A549 (cell line): ENCODE measurements at regions not wholly inside any gene's neighbourhood (a gene's known extent, or its start where the extent isn't known, plus 50 kb on each side); places are given as distances from the start of the nearest gene placed in this dataset.
"Not testable (repeated sequence)": the region's sequence is repeated elsewhere in the genome, so short reads cannot be mapped to it uniquely, and the experiment has no call there.

Experiments
- ATAC-seq, 2 experiments: fragments of 200-7000 bp in 1 of 2; fragments of >200 bp in 1 of 2; cut with Nextera tagmentation in 1 of 2; cut with Tn5 transposase in 1 of 2; 3 replicates each; pipeline versions ENCODE4 v1.8.0 to v1.9.1; 2018 to 2020; ENCODE audit warnings: mild to moderate bottlenecking in 1 of 2, moderate library complexity in 1 of 2
- CTCF ChIA-PET: fragments of 300-600 bp; sonication (Branson Sonifier 250); formaldehyde crosslinking; extraction: SDS; loops from one replicate; lab custom pipeline; 2021; ENCODE audit warnings: antibody characterized with exemption, inconsistent platforms; lab: Yijun Ruan, JAX
- POLR2A ChIA-PET: fragments of 350-600 bp; formaldehyde crosslinking; extraction: SDS; loops from one replicate; lab custom pipeline; 2021; ENCODE audit warnings: antibody characterized with exemption, inconsistent platforms; lab: Yijun Ruan, JAX
- DNase-seq, 2 experiments: peaks; one replicate each; pipeline versions ENCODE4 v3.0.0 to v3.0.0-alpha.2; 2011 to 2016; ENCODE audit warnings: low read depth in 1 of 2, low spot score in 1 of 2
- FAIRE-seq: peaks from 2 replicates; lab custom pipeline; 2011; peaks lifted over from hg19 to GRCh38; lab: Jason Lieb, UNC
- H3K27ac ChIP-seq, 2 experiments: fragments of >200 bp; sonication (Bioruptor Twin); formaldehyde crosslinking; 3 replicates each; pipeline ENCODE4 v1.5.1; 2016 to 2017
- H3K4me1 ChIP-seq: fragments of >200 bp; sonication (Bioruptor Twin); formaldehyde crosslinking; 3 replicates; pipeline ENCODE4 v1.6.1; 2016
- H3K4me2 ChIP-seq: fragments of >200 bp; sonication (Bioruptor Twin); formaldehyde crosslinking; 3 replicates; pipeline ENCODE4 v1.6.1; 2016
- H3K4me3 ChIP-seq: fragments of >200 bp; sonication (Bioruptor Twin); formaldehyde crosslinking; 3 replicates; pipeline ENCODE4 v1.5.1; 2016
- H3K9me3 ChIP-seq: fragments of >200 bp; sonication (Bioruptor Twin); formaldehyde crosslinking; 3 replicates; pipeline ENCODE4 v1.6.1; 2016
- BHLHE40 ChIP-seq: IDR thresholded peaks from 2 replicates; pipeline ENCODE4 v1.6.1; 2012; ENCODE audit warnings: low read depth, low read length, inconsistent platforms
- CBX8 ChIP-seq: fragments of 200-600 bp; sonication (generic); IDR thresholded peaks from 2 replicates; pipeline ENCODE4 v1.6.1; 2016
- CHD2 ChIP-seq: fragments of 150-350 bp; IDR thresholded peaks from 2 replicates; pipeline ENCODE4 v1.6.1; 2014; ENCODE audit warnings: low read length; ENCODE audit not compliant: partially characterized antibody
- CHD4 ChIP-seq: fragments of 200-600 bp; sonication (generic); IDR thresholded peaks from 2 replicates; pipeline ENCODE4 v1.6.1; 2016; ENCODE audit warnings: antibody characterized with exemption, mild to moderate bottlenecking, borderline replicate concordance
- E2F6 ChIP-seq: IDR thresholded peaks from 2 replicates; pipeline ENCODE4 v1.6.1; 2012; ENCODE audit warnings: low read depth, borderline replicate concordance
- EP300 ChIP-seq, 2 experiments: fragments of >200 bp; sonication (Bioruptor Twin); formaldehyde crosslinking; IDR thresholded peaks; 2 replicates in 1 of 2; 3 replicates in 1 of 2; pipeline ENCODE4 v1.6.1; 2016 to 2017
- FOSB ChIP-seq: fragments of 250-450 bp; sonication (Bioruptor Pico); IDR thresholded peaks from 2 replicates; pipeline ENCODE4 v1.5.0; 2020; ENCODE audit warnings: mild to moderate bottlenecking, moderate library complexity
- FOSL2 ChIP-seq, 2 experiments: fragments of 450-650 bp in 1 of 2; fragments of >200 bp in 1 of 2; sonication (Bioruptor Twin) in 1 of 2; formaldehyde crosslinking; IDR thresholded peaks; 2 replicates each; pipeline versions ENCODE4 v1.5.0 to v1.6.1; 2016 to 2020; ENCODE audit warnings: mild to moderate bottlenecking in 1 of 2, moderate library complexity in 1 of 2
- FOXS1 ChIP-seq: fragments of 250-450 bp; sonication (Bioruptor Pico); IDR thresholded peaks from 2 replicates; pipeline ENCODE4 v1.5.0; 2020; ENCODE audit warnings: mild to moderate bottlenecking, moderate library complexity
- HES2 ChIP-seq: fragments of >200 bp; sonication (Bioruptor Twin); formaldehyde crosslinking; IDR thresholded peaks from 2 replicates; pipeline ENCODE4 v1.6.1; 2016
- HEYL ChIP-seq: fragments of 250-450 bp; sonication (Bioruptor Pico); IDR thresholded peaks from 2 replicates; pipeline ENCODE4 v1.8.0; 2021; ENCODE audit warnings: mild to moderate bottlenecking, moderate library complexity
- HMGXB4 ChIP-seq: fragments of 250-450 bp; sonication (Bioruptor Pico); IDR thresholded peaks from 2 replicates; pipeline ENCODE4 v1.5.0; 2021; ENCODE audit warnings: mild to moderate bottlenecking, moderate library complexity, borderline replicate concordance
- HOXA7 ChIP-seq: fragments of 250-450 bp; sonication (Bioruptor Pico); IDR thresholded peaks from 2 replicates; pipeline ENCODE4 v1.5.0; 2020; ENCODE audit warnings: mild to moderate bottlenecking, moderate library complexity
- JUN ChIP-seq, 2 experiments: fragments of >200 bp; sonication (Bioruptor Twin); formaldehyde crosslinking; IDR thresholded peaks; 2 replicates in 1 of 2; 3 replicates in 1 of 2; pipeline ENCODE4 v1.6.1; 2016 to 2017
- KDM1A ChIP-seq: fragments of 200-600 bp; sonication (generic); IDR thresholded peaks from 2 replicates; pipeline ENCODE4 v1.6.1; 2016; ENCODE audit warnings: low read depth, mild to moderate bottlenecking
- MAFK ChIP-seq: fragments of 450-650 bp; IDR thresholded peaks from 2 replicates; pipeline ENCODE4 v1.6.1; 2014; ENCODE audit not compliant: partially characterized antibody
- PBX3 ChIP-seq: IDR thresholded peaks from 2 replicates; pipeline ENCODE4 v1.6.1; 2012
- RCOR1 ChIP-seq: fragments of 150-350 bp; IDR thresholded peaks from 2 replicates; pipeline ENCODE4 v1.6.1; 2014; ENCODE audit warnings: antibody characterized with exemption, low read length, low read depth
- RFX5 ChIP-seq: fragments of 450-650 bp; IDR thresholded peaks from 2 replicates; pipeline ENCODE4 v1.7.1; 2014; ENCODE audit warnings: antibody characterized with exemption, mild to moderate bottlenecking, moderate library complexity
- USF2 ChIP-seq: fragments of 450-650 bp; IDR thresholded peaks from 2 replicates; pipeline ENCODE4 v1.6.1; 2014; ENCODE audit warnings: antibody characterized with exemption
- ZFP36 ChIP-seq: fragments of 450-650 bp; IDR thresholded peaks from 2 replicates; pipeline ENCODE4 v1.6.1; 2014; ENCODE audit warnings: borderline replicate concordance; ENCODE audit not compliant: partially characterized antibody
- ZSCAN20 ChIP-seq: fragments of 250-450 bp; sonication (Bioruptor Pico); IDR thresholded peaks from 2 replicates; pipeline ENCODE4 v1.8.0; 2022; ENCODE audit warnings: mild to moderate bottlenecking, moderate library complexity
- whole genome bisulfite sequencing: methylation state at CpG from one replicate; pipeline ENCODE4 v1.1.6; 2017; ENCODE audit errors: missing lambda C conversion rate; 5-methylcytosine and 5-hydroxymethylcytosine counted together

GRCh38 chr17:74133740-74134139 lies 69.7 kb upstream of the RPL38 start (continued):
- TF ChIP-seq CHD2, result no peak
- no peak for TF ChIP-seq RFX5
- no peak for TF ChIP-seq KDM1A
- no peak for TF ChIP-seq PBX3
- no peak for TF ChIP-seq ZSCAN20 (CRISPR knock-in tag)
- TF ChIP-seq EP300 (IDR thresholded peaks at IDR 0.05), result no peak
- TF ChIP-seq FOSB (CRISPR knock-in tag), result no peak
- TF ChIP-seq FOXS1 (CRISPR knock-in tag), result no peak
- no peak for TF ChIP-seq CBX8
- no peak for TF ChIP-seq HEYL (CRISPR knock-in tag)
- no peak for TF ChIP-seq E2F6
- TF ChIP-seq HES2, result no peak

- 38% methylated on average over 5 of the region's 5 CpGs for WGBS
- POLR2A ChIA-PET, H3K4me3 ChIP-seq, H3K4me1 ChIP-seq, FAIRE-seq, ATAC-seq, H3K4me2 ChIP-seq, H3K27ac ChIP-seq, DNase-seq: not testable (repeated sequence)
- CTCF ChIA-PET, result interaction anchor here (0.9 kb wide), 1 partner anchor 9 kb away, joined by 3 read pairs; no protein-coding TSS in a partner anchor
- peaks cover 29% of the 10 kb centered on the region for H3K9me3 ChIP-seq
These were observed 69.2 kb upstream of the RPL38 start for GRCh38 chr17:74134234-74134633.

- Histone ChIP-seq H3K4me3 (no peak overlapping the region), H3K4me1 (no peaks in the 10 kb centered on the region), H3K9me3 (peaks cover 36% of the 10 kb centered on the region), H3K27ac (no peak overlapping the region), H3K4me2 (no peak overlapping the region)
- ATAC-seq, result no peak
- FAIRE-seq, result no peak
- ChIA-PET CTCF (interaction anchor here (0.9 to 1.1 kb wide), 2 partner anchors 10 to 714 kb away, joined by 3 read pairs; no protein-coding TSS in a partner anchor), POLR2A (no interaction called here)
- TF ChIP-seq CHD4, result no peak
- TF ChIP-seq E2F6, result no peak
- TF ChIP-seq CBX8, result no peak
- no peak for TF ChIP-seq MAFK
- no peak for TF ChIP-seq JUN (IDR thresholded peaks at IDR 0.05)
- DNase-seq, result no peak
- 0% methylated on average over 1 of the region's 1 CpG for whole genome bisulfite sequencing
These were observed 68.5 kb upstream of the RPL38 start for GRCh38 chr17:74134991-74135390.

GRCh38 chr17:74135391-74136167 lies 67.9 kb upstream of the RPL38 start:
- Histone ChIP-seq H3K4me3 (no peak overlapping the region), H3K4me2 (no peak overlapping the region), H3K4me1 (no peaks in the 10 kb centered on the region), H3K9me3 (peaks cover 40% of the 10 kb centered on the region), H3K27ac (no peak overlapping the region)
- POLR2A ChIA-PET, result no interaction called here
- FAIRE-seq (no peak), DNase-seq (no peak), ATAC-seq (no peak)
- WGBS, result 11% methylated on average over 5 of the region's 9 CpGs
- TF ChIP-seq ZFP36, result no peak
- no peak for TF ChIP-seq HMGXB4 (CRISPR knock-in tag)
- TF ChIP-seq RCOR1, result no peak
- no peak for TF ChIP-seq USF2
- TF ChIP-seq HOXA7, result no peak
- TF ChIP-seq BHLHE40, result no peak
- TF ChIP-seq FOSL2 (IDR thresholded peaks at IDR 0.05), result no peak
- no peak for TF ChIP-seq FOSL2 (CRISPR knock-in tag; IDR thresholded peaks at IDR 0.05)
- CTCF ChIA-PET, result interaction anchor here (1.1 kb wide), 1 partner anchor 715 kb away, joined by 3 read pairs; no protein-coding TSS in a partner anchor
